ENCODE measurements at regions not wholly inside any gene's neighbourhood (a gene's known extent, or its start where the extent isn't known, plus 50 kb on each side); places are given as distances from the start of the nearest gene placed in this dataset.

GRCh38 chr7:12074889-12075288 lies 136.2 kb upstream of the TMEM106B start:
- no peak overlapping the region for H3K4me3 ChIP-seq
- TF ChIP-seq POLR2A (IDR thresholded peaks at IDR 0.05), result no peak
- TF ChIP-seq CTCF (IDR thresholded peaks at IDR 0.05), result no peak
- no peak for TF ChIP-seq EP300 (IDR thresholded peaks at IDR 0.05; ENCODE audit: low read depth)
- TF ChIP-seq POLR2AphosphoS5 (IDR thresholded peaks at IDR 0.05), result no peak
- no peak overlapping the region for H3K27ac ChIP-seq
- H3K9me3 ChIP-seq, result peaks cover 0 to 3% of the 10 kb centered on the region in 2 donors
- no peak for DNase-seq
- WGBS, 2 donors (ENCODE audit: low coverage in 1 of 2), result 81% methylated on average over 1 of the region's 1 CpG; no CpG with 5 or more reads in 1 of the 2 donors
- no peaks in the 10 kb centered on the region for H3K27me3 ChIP-seq
- intact Hi-C loops (cut with DNase I; ENCODE audit: low total_unique reads) (no loop called here), in situ Hi-C loops (cut with MboI; ENCODE audit: low pct_ligation_motif_present in 1 of 4, low pct_unique_long_range_greater_than_20kb in 1 of 4, low sequenced_read_pairs in 3 of 4) (loop anchor here in 3 of 4 donors (5.0 to 25.0 kb wide), 3 partner anchors 237 to 638 kb away; no protein-coding TSS in a partner anchor)
- no peaks in the 10 kb centered on the region for H3K36me3 ChIP-seq
- H3K4me1 ChIP-seq, result no peaks in the 10 kb centered on the region

GRCh38 chr7:12080006-12080405 lies 131.1 kb upstream of the TMEM106B start:
- DNase-seq, result no peak
- in situ Hi-C loops (cut with MboI; ENCODE audit: low pct_ligation_motif_present in 1 of 4, low pct_unique_long_range_greater_than_20kb in 1 of 4, low sequenced_read_pairs in 3 of 4), result no loop called here
- Histone ChIP-seq H3K4me1 (no peaks in the 10 kb centered on the region), H3K4me3 (no peak overlapping the region), H3K27ac (no peak overlapping the region), H3K36me3 (no peaks in the 10 kb centered on the region), H3K9me3 (peaks cover 0 to 3% of the 10 kb centered on the region in 2 donors), H3K27me3 (no peaks in the 10 kb centered on the region)
- WGBS, 2 donors (ENCODE audit: low coverage in 1 of 2), result 42 to 74% methylated on average over 2 to 3 of the region's 3 CpGs
- intact Hi-C loops (cut with DNase I; ENCODE audit: low total_unique reads), result no loop called here
- TF ChIP-seq CTCF (IDR thresholded peaks at IDR 0.05) (no peak), POLR2A (IDR thresholded peaks at IDR 0.05) (no peak), EP300 (IDR thresholded peaks at IDR 0.05; ENCODE audit: low read depth) (no peak), POLR2AphosphoS5 (IDR thresholded peaks at IDR 0.05) (no peak)

DNA sequence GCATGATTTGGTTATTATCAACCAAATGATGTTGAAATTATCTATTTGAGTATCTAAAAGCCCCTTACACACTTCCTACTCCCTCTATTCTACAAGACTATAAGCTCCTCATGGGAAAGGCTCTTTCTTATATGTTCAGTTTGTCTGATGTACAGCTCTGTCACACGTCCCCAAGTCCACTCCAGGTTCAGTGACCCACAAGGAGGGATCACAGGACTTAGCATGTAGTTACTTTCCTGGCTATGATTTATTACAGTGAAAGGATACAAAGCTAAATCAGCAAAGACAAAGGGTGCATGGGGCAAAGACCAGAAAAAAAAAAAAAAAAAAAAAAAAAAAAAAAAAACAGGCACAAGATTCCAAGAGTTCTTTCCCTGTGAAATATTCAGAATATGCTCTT lies 125.6 kb upstream of the TMEM106B start:
- intact Hi-C loops (cut with DNase I; ENCODE audit: low total_unique reads) (no loop called here), in situ Hi-C loops (cut with MboI; ENCODE audit: low pct_ligation_motif_present in 1 of 4, low pct_unique_long_range_greater_than_20kb in 1 of 4, low sequenced_read_pairs in 3 of 4) (no loop called here)
- no peak overlapping the region for H3K4me3 ChIP-seq
- H3K27ac ChIP-seq, result no peak overlapping the region
- WGBS, 2 donors (ENCODE audit: low coverage in 1 of 2), result 65% methylated on average over 1 of the region's 1 CpG; no CpG with 5 or more reads in 1 of the 2 donors
- DNase-seq, result no peak
- H3K27me3 ChIP-seq, result no peaks in the 10 kb centered on the region
- no peaks in the 10 kb centered on the region for H3K36me3 ChIP-seq
- H3K9me3 ChIP-seq, result no peaks in the 10 kb centered on the region
- no peaks in the 10 kb centered on the region for H3K4me1 ChIP-seq
- no peak for TF ChIP-seq POLR2A (IDR thresholded peaks at IDR 0.05)
- TF ChIP-seq EP300 (IDR thresholded peaks at IDR 0.05; ENCODE audit: low read depth), result no peak
- TF ChIP-seq POLR2AphosphoS5 (IDR thresholded peaks at IDR 0.05), result no peak
- no peak for TF ChIP-seq CTCF (IDR thresholded peaks at IDR 0.05)

- TF ChIP-seq CTCF (IDR thresholded peaks at IDR 0.05) (no peak), EP300 (IDR thresholded peaks at IDR 0.05; ENCODE audit: low read depth) (no peak)
- Histone ChIP-seq H3K4me1 (no peaks in the 10 kb centered on the region), H3K27me3 (no peaks in the 10 kb centered on the region), H3K4me3 (no peak overlapping the region), H3K27ac (no peak overlapping the region), H3K36me3 (no peaks in the 10 kb centered on the region), H3K9me3 (no peaks in the 10 kb centered on the region)
- intact Hi-C loops (cut with DNase I; ENCODE audit: low total_unique reads) (no loop called here), in situ Hi-C loops (cut with MboI; ENCODE audit: low pct_ligation_motif_present in 1 of 4, low pct_unique_long_range_greater_than_20kb in 1 of 4, low sequenced_read_pairs in 3 of 4) (no loop called here)
- WGBS, 2 donors (ENCODE audit: low coverage in 1 of 2), result 67 to 88% methylated on average over 1 to 9 of the region's 9 CpGs
- DNase-seq, result no peak
These were observed 120.9 kb upstream of the TMEM106B start for GRCh38 chr7:12089951-12090756.
